ENCODE measurements at regions not wholly inside any gene's neighbourhood (a gene's known extent, or its start where the extent isn't known, plus 50 kb on each side); places are given as distances from the start of the nearest gene placed in this dataset.

DNA sequence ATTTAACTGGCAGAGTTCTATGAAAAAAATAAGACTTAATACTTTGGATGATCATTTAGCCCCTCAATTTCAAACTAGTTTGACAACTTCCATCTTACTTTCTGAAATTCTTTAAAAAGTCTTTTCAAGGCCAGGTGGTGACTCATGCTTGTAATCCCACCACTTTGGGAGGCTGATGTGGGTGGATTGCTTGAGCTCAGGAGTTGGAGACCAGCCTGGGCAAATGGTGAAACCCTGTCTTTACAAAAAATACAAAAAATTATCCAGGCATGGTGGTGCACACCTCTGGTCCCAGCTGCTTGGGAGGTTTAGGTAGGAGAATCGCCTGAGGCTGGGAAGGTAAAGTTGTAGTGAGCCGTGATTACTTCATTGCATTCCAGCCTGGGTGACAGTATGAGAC, 154.4 kb downstream of the TANC2 start:
- no TSS peak for BruUV-seq (replicated peaks)
- Mint-ChIP-seq H3K27me3 (ENCODE audit: unreplicated experiment) (no peaks in the 10 kb centered on the region), H3K4me1 (ENCODE audit: low read depth, unreplicated experiment) (peaks cover 8% of the 10 kb centered on the region), H3K4me3 (ENCODE audit: low read depth, unreplicated experiment) (no peak overlapping the region), H3K27ac (ENCODE audit: unreplicated experiment) (no peak overlapping the region), H3K9me3 (ENCODE audit: low read depth, unreplicated experiment) (no peaks in the 10 kb centered on the region), H3K36me3 (ENCODE audit: insufficient read depth, unreplicated experiment) (peaks cover 7% of the 10 kb centered on the region)
- CTCF ChIA-PET, result interaction anchor here (0.7 kb wide), 1 partner anchor 568 kb away, joined by 4 read pairs; no protein-coding TSS in a partner anchor
- intact Hi-C loops (cut with micrococcal nuclease; ENCODE audit: unreplicated experiment), result no loop called here
- no peak for DNase-seq
- TF ChIP-seq, protein P1, sequence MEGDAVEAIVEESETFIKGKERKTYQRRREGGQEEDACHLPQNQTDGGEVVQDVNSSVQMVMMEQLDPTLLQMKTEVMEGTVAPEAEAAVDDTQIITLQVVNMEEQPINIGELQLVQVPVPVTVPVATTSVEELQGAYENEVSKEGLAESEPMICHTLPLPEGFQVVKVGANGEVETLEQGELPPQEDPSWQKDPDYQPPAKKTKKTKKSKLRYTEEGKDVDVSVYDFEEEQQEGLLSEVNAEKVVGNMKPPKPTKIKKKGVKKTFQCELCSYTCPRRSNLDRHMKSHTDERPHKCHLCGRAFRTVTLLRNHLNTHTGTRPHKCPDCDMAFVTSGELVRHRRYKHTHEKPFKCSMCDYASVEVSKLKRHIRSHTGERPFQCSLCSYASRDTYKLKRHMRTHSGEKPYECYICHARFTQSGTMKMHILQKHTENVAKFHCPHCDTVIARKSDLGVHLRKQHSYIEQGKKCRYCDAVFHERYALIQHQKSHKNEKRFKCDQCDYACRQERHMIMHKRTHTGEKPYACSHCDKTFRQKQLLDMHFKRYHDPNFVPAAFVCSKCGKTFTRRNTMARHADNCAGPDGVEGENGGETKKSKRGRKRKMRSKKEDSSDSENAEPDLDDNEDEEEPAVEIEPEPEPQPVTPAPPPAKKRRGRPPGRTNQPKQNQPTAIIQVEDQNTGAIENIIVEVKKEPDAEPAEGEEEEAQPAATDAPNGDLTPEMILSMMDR (IDR thresholded peaks at IDR 0.05; ENCODE audit: unreplicated experiment), result no peak

DNA sequence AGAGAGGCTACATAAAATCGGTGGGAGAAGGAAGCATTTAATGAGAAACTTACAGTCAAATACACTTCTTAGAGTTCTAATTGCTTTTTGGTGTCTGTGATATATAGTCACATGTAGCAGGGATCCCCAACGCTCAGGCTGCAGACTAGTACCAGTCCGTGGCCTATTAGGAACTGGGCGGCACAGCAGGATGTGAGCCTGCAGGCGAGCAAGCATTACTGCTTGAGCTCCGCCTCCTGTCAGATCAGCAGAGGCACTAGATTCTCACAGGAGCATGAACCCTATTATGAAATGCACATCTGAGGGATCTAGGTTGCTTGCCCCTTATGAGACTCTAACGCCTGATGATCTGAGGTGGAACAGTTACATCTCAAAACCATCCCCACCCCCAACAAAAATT, 158.5 kb downstream of the TANC2 start:
- Mint-ChIP-seq H3K4me3 (ENCODE audit: low read depth, unreplicated experiment) (no peak overlapping the region), H3K9me3 (ENCODE audit: low read depth, unreplicated experiment) (no peaks in the 10 kb centered on the region), H3K27me3 (ENCODE audit: unreplicated experiment) (no peaks in the 10 kb centered on the region), H3K36me3 (ENCODE audit: insufficient read depth, unreplicated experiment) (no peaks in the 10 kb centered on the region), H3K27ac (ENCODE audit: unreplicated experiment) (no peak overlapping the region), H3K4me1 (ENCODE audit: low read depth, unreplicated experiment) (no peaks in the 10 kb centered on the region)
- DNase-seq, result no peak
- no TSS peak for BruUV-seq (replicated peaks)
- CTCF ChIA-PET, result no interaction called here
- TF ChIP-seq, protein P1 (IDR thresholded peaks at IDR 0.05; ENCODE audit: unreplicated experiment), result no peak
- intact Hi-C loops (cut with micrococcal nuclease; ENCODE audit: unreplicated experiment), result no loop called here

DNA sequence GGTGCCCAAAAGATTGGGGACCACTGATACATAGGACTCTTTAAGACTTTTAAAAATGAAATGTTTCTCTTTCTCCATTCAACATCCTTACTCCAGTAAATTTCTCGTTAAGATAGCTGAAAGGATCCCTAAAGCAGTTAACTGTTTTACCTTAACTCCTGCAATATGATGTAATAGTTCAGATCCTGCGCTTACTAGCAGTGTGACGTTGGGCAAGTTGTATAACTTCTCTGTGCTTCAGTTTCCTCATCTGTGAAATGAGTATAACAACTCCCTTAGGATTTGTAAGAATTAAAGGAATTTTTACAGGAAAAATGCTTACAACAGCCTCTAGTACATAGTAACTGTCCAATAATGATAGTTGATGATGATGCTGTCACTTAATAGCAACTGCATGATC, 158.9 kb downstream of the TANC2 start:
- DNase-seq, result no peak
- TF ChIP-seq, protein P1 (IDR thresholded peaks at IDR 0.05; ENCODE audit: unreplicated experiment), result no peak
- Mint-ChIP-seq H3K27me3 (ENCODE audit: unreplicated experiment) (no peaks in the 10 kb centered on the region), H3K4me1 (ENCODE audit: low read depth, unreplicated experiment) (no peaks in the 10 kb centered on the region), H3K36me3 (ENCODE audit: insufficient read depth, unreplicated experiment) (no peaks in the 10 kb centered on the region), H3K27ac (ENCODE audit: unreplicated experiment) (no peak overlapping the region), H3K9me3 (ENCODE audit: low read depth, unreplicated experiment) (no peaks in the 10 kb centered on the region), H3K4me3 (ENCODE audit: low read depth, unreplicated experiment) (no peak overlapping the region)
- CTCF ChIA-PET, result no interaction called here
- intact Hi-C loops (cut with micrococcal nuclease; ENCODE audit: unreplicated experiment), result no loop called here
- no TSS peak for BruUV-seq (replicated peaks)

DNA sequence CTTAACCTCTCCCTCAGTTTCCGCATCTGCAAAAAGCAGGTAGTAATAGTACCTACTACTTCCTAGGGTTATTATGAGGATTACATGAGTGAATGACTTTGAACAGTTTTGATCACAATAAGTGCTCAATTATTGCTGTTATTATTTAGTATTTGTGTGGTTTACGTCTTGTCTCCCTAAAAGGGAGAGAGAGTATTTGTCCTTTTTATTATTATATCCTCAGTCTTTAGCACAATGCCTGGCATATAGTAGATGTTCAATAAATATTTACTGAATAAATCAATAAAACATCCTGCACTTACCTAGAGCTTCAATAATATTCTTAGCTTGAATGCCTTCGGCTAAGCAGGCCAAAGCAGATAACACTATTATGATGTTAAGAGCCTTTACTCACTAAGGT, 160.0 kb downstream of the TANC2 start:
- H3K27ac Mint-ChIP-seq (ENCODE audit: unreplicated experiment), result no peak overlapping the region
- no TSS peak for BruUV-seq (replicated peaks)
- no peak for DNase-seq
- intact Hi-C loops (cut with micrococcal nuclease; ENCODE audit: unreplicated experiment), result no loop called here
- no peak overlapping the region for H3K4me3 Mint-ChIP-seq (ENCODE audit: low read depth, unreplicated experiment)
- H3K4me1 Mint-ChIP-seq (ENCODE audit: low read depth, unreplicated experiment), result no peaks in the 10 kb centered on the region
- H3K36me3 Mint-ChIP-seq (ENCODE audit: insufficient read depth, unreplicated experiment), result no peaks in the 10 kb centered on the region
- CTCF ChIA-PET, result interaction anchor here (1.1 kb wide), 1 partner anchor 9 kb away, joined by 5 read pairs; no protein-coding TSS in a partner anchor
- TF ChIP-seq, protein P1 (IDR thresholded peaks at IDR 0.05; ENCODE audit: unreplicated experiment), result no peak
- H3K9me3 Mint-ChIP-seq (ENCODE audit: low read depth, unreplicated experiment), result no peaks in the 10 kb centered on the region
- no peaks in the 10 kb centered on the region for H3K27me3 Mint-ChIP-seq (ENCODE audit: unreplicated experiment)
